OCI-LY7 (cell line): ENCODE measurements at regions not wholly inside any gene's neighbourhood (a gene's known extent, or its start where the extent isn't known, plus 50 kb on each side); places are given as distances from the start of the nearest gene placed in this dataset.

Experiments used
- EZH2phosphoT487 ChIP-seq: fragments of 200-600 bp; sonication (generic); IDR thresholded peaks from 2 replicates; pipeline ENCODE4 v1.6.1; 2018; ENCODE audit warnings: low read depth, borderline replicate concordance, mild to moderate bottlenecking, mixed run types, antibody characterized with exemption, low read length, moderate library complexity, mixed read lengths
- TF ChIP-seq, protein P1 (sequence below): fragments of 200-600 bp; sonication (generic); conservative IDR thresholded peaks from 2 replicates; pipeline ENCODE4 v1.5.1; 2014; ENCODE audit warnings: mild to moderate bottlenecking, antibody characterized with exemption, low read length, moderate library complexity, mixed read lengths

DNA sequence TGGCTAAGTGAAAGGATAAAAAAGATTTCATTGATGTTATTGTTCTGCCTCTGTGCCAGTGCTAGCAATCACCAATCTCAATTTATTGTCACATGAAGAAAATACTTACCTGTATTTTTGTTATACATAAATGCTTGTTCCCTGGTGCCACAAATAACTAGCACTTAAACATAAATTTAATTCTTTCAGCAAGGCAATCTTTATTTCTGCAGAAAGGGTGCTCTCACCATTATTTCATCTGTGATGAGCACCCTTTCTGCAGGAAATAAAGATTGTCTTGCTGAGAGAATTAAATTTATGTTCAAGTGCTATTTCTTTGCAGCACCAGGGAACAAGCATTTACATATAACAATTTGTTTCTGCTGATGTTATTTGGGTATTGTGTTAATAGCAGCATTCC lies 87.2 kb downstream of the DIRAS3 start:
- TF ChIP-seq, protein P1, sequence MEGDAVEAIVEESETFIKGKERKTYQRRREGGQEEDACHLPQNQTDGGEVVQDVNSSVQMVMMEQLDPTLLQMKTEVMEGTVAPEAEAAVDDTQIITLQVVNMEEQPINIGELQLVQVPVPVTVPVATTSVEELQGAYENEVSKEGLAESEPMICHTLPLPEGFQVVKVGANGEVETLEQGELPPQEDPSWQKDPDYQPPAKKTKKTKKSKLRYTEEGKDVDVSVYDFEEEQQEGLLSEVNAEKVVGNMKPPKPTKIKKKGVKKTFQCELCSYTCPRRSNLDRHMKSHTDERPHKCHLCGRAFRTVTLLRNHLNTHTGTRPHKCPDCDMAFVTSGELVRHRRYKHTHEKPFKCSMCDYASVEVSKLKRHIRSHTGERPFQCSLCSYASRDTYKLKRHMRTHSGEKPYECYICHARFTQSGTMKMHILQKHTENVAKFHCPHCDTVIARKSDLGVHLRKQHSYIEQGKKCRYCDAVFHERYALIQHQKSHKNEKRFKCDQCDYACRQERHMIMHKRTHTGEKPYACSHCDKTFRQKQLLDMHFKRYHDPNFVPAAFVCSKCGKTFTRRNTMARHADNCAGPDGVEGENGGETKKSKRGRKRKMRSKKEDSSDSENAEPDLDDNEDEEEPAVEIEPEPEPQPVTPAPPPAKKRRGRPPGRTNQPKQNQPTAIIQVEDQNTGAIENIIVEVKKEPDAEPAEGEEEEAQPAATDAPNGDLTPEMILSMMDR, result no peak
- no peak for TF ChIP-seq EZH2phosphoT487
